IPS DF 6.9 (cell line): ENCODE measurements at regions not wholly inside any gene's neighbourhood (a gene's known extent, or its start where the extent isn't known, plus 50 kb on each side); places are given as distances from the start of the nearest gene placed in this dataset.

Source experiments
- DNase-seq: peaks from one replicate; pipeline ENCODE4 v3.0.0-alpha.2; 2013; ENCODE audit warnings: low read depth, low spot score
- H3K27ac ChIP-seq: one replicate; pipeline ENCODE4 v1.5.1; 2013; ENCODE audit warnings: low read length, control low read depth
- H3K27me3 ChIP-seq: 2 replicates; pipeline ENCODE4 v1.6.1; 2013; ENCODE audit warnings: mild to moderate bottlenecking, low read length; ENCODE audit not compliant: control insufficient read depth, insufficient read depth
- H3K36me3 ChIP-seq: 2 replicates; pipeline ENCODE4 v1.6.1; 2013; ENCODE audit warnings: low read length; ENCODE audit not compliant: control insufficient read depth, insufficient read depth
- H3K4me1 ChIP-seq: 2 replicates; pipeline ENCODE4 v1.6.1; 2013; ENCODE audit warnings: low read length; ENCODE audit not compliant: control insufficient read depth, insufficient read depth
- H3K4me3 ChIP-seq: 2 replicates; pipeline ENCODE4 v1.5.1; 2013; ENCODE audit warnings: mild to moderate bottlenecking, low read length
- H3K9me3 ChIP-seq: 2 replicates; pipeline ENCODE4 v1.6.1; 2013; ENCODE audit warnings: low read length, inconsistent platforms; ENCODE audit not compliant: control insufficient read depth, insufficient read depth
- WGBS: extraction: QIAGEN DNeasy Blood & Tissue Kit; methylation state at CpG from one replicate; pipeline ENCODE4 v1.1.7; 2013; ENCODE audit warnings: mixed read lengths, missing lambda C conversion rate; ENCODE audit not compliant: insufficient read length, insufficient coverage; 5-methylcytosine and 5-hydroxymethylcytosine counted together

GRCh38 chr20:39259010-39259803, 297.1 kb downstream of the DHX35 start:
- no peaks in the 10 kb centered on the region for H3K27me3 ChIP-seq
- H3K9me3 ChIP-seq: no peaks in the 10 kb centered on the region
- no CpG with 5 or more reads among the region's 6 CpGs for WGBS
- H3K4me3 ChIP-seq: no peak overlapping the region
- no peaks in the 10 kb centered on the region for H3K36me3 ChIP-seq
- no peak for DNase-seq
- no peaks in the 10 kb centered on the region for H3K4me1 ChIP-seq
- no peak overlapping the region for H3K27ac ChIP-seq

- no peaks in the 10 kb centered on the region for H3K4me1 ChIP-seq
- no peaks in the 10 kb centered on the region for H3K9me3 ChIP-seq
- no peaks in the 10 kb centered on the region for H3K27me3 ChIP-seq
- DNase-seq: no peak
- H3K27ac ChIP-seq: no peak overlapping the region
- no peaks in the 10 kb centered on the region for H3K36me3 ChIP-seq
- no peak overlapping the region for H3K4me3 ChIP-seq
- no CpG with 5 or more reads among the region's 4 CpGs for WGBS
Observed at GRCh38 chr20:39258253-39258652, 296.1 kb downstream of the DHX35 start.

GRCh38 chr20:39253051-39253755, 291.1 kb downstream of the DHX35 start:
- Histone ChIP-seq H3K27ac (no peak overlapping the region), H3K36me3 (no peaks in the 10 kb centered on the region), H3K27me3 (no peaks in the 10 kb centered on the region), H3K4me1 (no peaks in the 10 kb centered on the region), H3K9me3 (no peaks in the 10 kb centered on the region), H3K4me3 (no peak overlapping the region)
- no peak for DNase-seq
- WGBS: no CpG with 5 or more reads among the region's 9 CpGs

- WGBS: no CpG with 5 or more reads among the region's 6 CpGs
- Histone ChIP-seq H3K9me3 (no peaks in the 10 kb centered on the region), H3K36me3 (no peaks in the 10 kb centered on the region), H3K27ac (no peak overlapping the region), H3K27me3 (no peaks in the 10 kb centered on the region), H3K4me1 (no peaks in the 10 kb centered on the region), H3K4me3 (no peak overlapping the region)
- DNase-seq: no peak
Observed at GRCh38 chr20:39252035-39252434, 289.9 kb downstream of the DHX35 start.

GRCh38 chr20:39249798-39250197, 287.7 kb downstream of the DHX35 start:
- Histone ChIP-seq H3K4me3 (no peak overlapping the region), H3K27me3 (no peaks in the 10 kb centered on the region), H3K27ac (no peak overlapping the region), H3K36me3 (no peaks in the 10 kb centered on the region), H3K4me1 (no peaks in the 10 kb centered on the region), H3K9me3 (no peaks in the 10 kb centered on the region)
- no CpG with 5 or more reads among the region's 4 CpGs for WGBS
- DNase-seq: no peak

- no peak overlapping the region for H3K27ac ChIP-seq
- no peak for DNase-seq
- no peaks in the 10 kb centered on the region for H3K4me1 ChIP-seq
- no peak overlapping the region for H3K4me3 ChIP-seq
- H3K27me3 ChIP-seq: no peaks in the 10 kb centered on the region
- no peaks in the 10 kb centered on the region for H3K9me3 ChIP-seq
- no peaks in the 10 kb centered on the region for H3K36me3 ChIP-seq
Observed at GRCh38 chr20:39248862-39249485, 286.8 kb downstream of the DHX35 start.

GRCh38 chr20:39248171-39248861, 286.2 kb downstream of the DHX35 start:
- no peaks in the 10 kb centered on the region for H3K36me3 ChIP-seq
- H3K4me1 ChIP-seq: no peaks in the 10 kb centered on the region
- no peak overlapping the region for H3K27ac ChIP-seq
- no peaks in the 10 kb centered on the region for H3K9me3 ChIP-seq
- no peak for DNase-seq
- H3K4me3 ChIP-seq: no peak overlapping the region
- no CpG with 5 or more reads among the region's 15 CpGs for WGBS
- H3K27me3 ChIP-seq: no peaks in the 10 kb centered on the region

- no peak overlapping the region for H3K4me3 ChIP-seq
- no peaks in the 10 kb centered on the region for H3K27me3 ChIP-seq
- no CpG with 5 or more reads among the region's 4 CpGs for WGBS
- DNase-seq: no peak
- H3K4me1 ChIP-seq: no peaks in the 10 kb centered on the region
- no peaks in the 10 kb centered on the region for H3K9me3 ChIP-seq
- H3K36me3 ChIP-seq: no peaks in the 10 kb centered on the region
- no peak overlapping the region for H3K27ac ChIP-seq
Observed at GRCh38 chr20:39246436-39246835, 284.3 kb downstream of the DHX35 start.

- H3K27ac ChIP-seq: no peak overlapping the region
- WGBS: no CpG with 5 or more reads among the region's 1 CpG
Observed at GRCh38 chr20:39245685-39246311, 283.7 kb downstream of the DHX35 start.

GRCh38 chr20:39243962-39244361, 281.8 kb downstream of the DHX35 start:
- H3K36me3 ChIP-seq: no peaks in the 10 kb centered on the region
- WGBS: no CpG with 5 or more reads among the region's 1 CpG
- H3K4me1 ChIP-seq: no peaks in the 10 kb centered on the region
- H3K27ac ChIP-seq: no peak overlapping the region
- H3K4me3 ChIP-seq: no peak overlapping the region
- H3K27me3 ChIP-seq: no peaks in the 10 kb centered on the region
- no peak for DNase-seq
- H3K9me3 ChIP-seq: no peaks in the 10 kb centered on the region

More at GRCh38 chr20:39245685-39246311, 283.7 kb downstream of the DHX35 start:
- no peaks in the 10 kb centered on the region for H3K27me3 ChIP-seq
- H3K4me3 ChIP-seq: no peak overlapping the region
- DNase-seq: no peak
- no peaks in the 10 kb centered on the region for H3K4me1 ChIP-seq
- no peaks in the 10 kb centered on the region for H3K9me3 ChIP-seq
- no peaks in the 10 kb centered on the region for H3K36me3 ChIP-seq
